Dermis microvascular lymphatic vessel endothelial cell (primary cell): ENCODE measurements at regions not wholly inside any gene's neighbourhood (a gene's known extent, or its start where the extent isn't known, plus 50 kb on each side); places are given as distances from the start of the nearest gene placed in this dataset.
"Not testable (repeated sequence)": the region's sequence is repeated elsewhere in the genome, so short reads cannot be mapped to it uniquely, and the experiment has no call there.

Experiments
- DNase-seq, 2 donors: peaks; one replicate each; pipeline versions ENCODE4 v3.0.0 to v3.0.0-alpha.2; 2010; ENCODE audit warnings: low read depth in 2 of 2

GRCh38 chr1:68673771-68674170 lies 176.9 kb upstream of the DEPDC1 start:
- DNase-seq: no peak

- no peak for DNase-seq
These were observed 178.5 kb upstream of the DEPDC1 start for GRCh38 chr1:68675336-68675735.

- DNase-seq: no peak
These were observed 180.9 kb upstream of the DEPDC1 start for GRCh38 chr1:68677684-68678351.

- no peak for DNase-seq
These were observed 199.3 kb upstream of the DEPDC1 start for GRCh38 chr1:68696221-68696620.

- no peak for DNase-seq
These were observed 207.1 kb upstream of the DEPDC1 start for GRCh38 chr1:68703921-68704354.

- no peak for DNase-seq
These were observed 208.0 kb upstream of the DEPDC1 start for GRCh38 chr1:68704800-68705443.

GRCh38 chr1:68705466-68705865 lies 208.6 kb upstream of the DEPDC1 start:
- no peak for DNase-seq

- no peak for DNase-seq
These were observed 209.9 kb upstream of the DEPDC1 start for GRCh38 chr1:68706639-68707317.

- DNase-seq: no peak
These were observed 220.4 kb upstream of the DEPDC1 start for GRCh38 chr1:68717330-68717729.

GRCh38 chr1:68720476-68720875 lies 223.6 kb upstream of the DEPDC1 start:
- no peak for DNase-seq

GRCh38 chr1:68723791-68724190 lies 226.9 kb upstream of the DEPDC1 start:
- no peak for DNase-seq

- DNase-seq: peak in 1 of 2 donors; percentile 1
These were observed 228.3 kb upstream of the DEPDC1 start for GRCh38 chr1:68725001-68725752.

GRCh38 chr1:68739486-68739885 lies 242.6 kb upstream of the DEPDC1 start:
- DNase-seq: not testable (repeated sequence)

GRCh38 chr1:68745011-68745410 lies 248.1 kb upstream of the DEPDC1 start:
- DNase-seq: no peak

- DNase-seq: no peak
These were observed 248.6 kb upstream of the DEPDC1 start for GRCh38 chr1:68745451-68745850.

- DNase-seq: no peak
These were observed 249.5 kb upstream of the DEPDC1 start for GRCh38 chr1:68746378-68746777.

GRCh38 chr1:68751723-68752122 lies 254.8 kb upstream of the DEPDC1 start:
- DNase-seq: no peak

- DNase-seq: no peak
These were observed 261.9 kb upstream of the DEPDC1 start for GRCh38 chr1:68758666-68759209.

- DNase-seq: no peak
These were observed 271.1 kb upstream of the DEPDC1 start for GRCh38 chr1:68767941-68768340.

GRCh38 chr1:68770817-68771216 lies 273.9 kb upstream of the DEPDC1 start:
- DNase-seq: no peak

GRCh38 chr1:68777851-68778250 lies 281.0 kb upstream of the DEPDC1 start:
- no peak for DNase-seq

- not testable (repeated sequence) for DNase-seq
These were observed 283.0 kb upstream of the DEPDC1 start for GRCh38 chr1:68779841-68780240.
